ENCODE measurements at regions not wholly inside any gene's neighbourhood (a gene's known extent, or its start where the extent isn't known, plus 50 kb on each side); places are given as distances from the start of the nearest gene placed in this dataset.

DNA sequence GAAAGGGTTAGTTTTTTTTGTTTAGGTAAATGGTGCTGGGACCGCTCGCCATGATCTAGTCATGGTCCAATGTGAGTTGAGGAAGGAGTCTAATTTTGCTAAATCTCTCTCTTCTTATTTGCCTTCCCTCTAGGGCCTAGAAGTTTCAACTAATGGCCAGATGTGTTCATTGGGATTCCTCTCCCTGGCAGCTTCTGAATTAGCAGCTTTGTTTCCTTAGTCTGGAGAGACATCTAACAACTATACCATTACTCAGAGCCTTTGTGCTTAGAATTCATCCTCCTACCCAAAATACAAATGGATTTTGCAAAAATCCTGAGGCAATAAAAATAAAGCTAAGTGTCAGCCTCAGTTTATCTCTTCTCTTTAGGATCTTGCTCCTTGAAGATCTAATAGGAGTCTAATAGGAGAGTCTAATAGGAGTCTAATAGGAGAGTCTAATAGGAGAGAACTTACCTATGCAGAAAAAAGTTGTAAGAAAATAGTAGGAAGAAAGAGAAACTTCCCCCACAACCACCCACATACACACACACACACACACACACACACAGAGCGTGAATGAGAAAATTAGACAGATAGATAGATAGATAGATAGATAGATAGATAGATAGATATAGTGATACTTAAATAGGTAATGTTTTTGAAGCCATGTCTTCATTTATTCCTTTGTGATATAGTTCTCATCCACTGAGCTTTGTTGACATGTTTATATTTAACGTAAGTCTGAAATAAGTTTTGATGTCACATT lies 980.5 kb upstream of the CNTN5 start:
- Histone ChIP-seq H3K79me2 (ENCODE audit: insufficient read depth, low read length) (no peaks in the 10 kb centered on the region), H3K27me3 (ENCODE audit: insufficient read depth, low read length) (no peaks in the 10 kb centered on the region), H2AFZ (ENCODE audit: low read length) (no peak overlapping the region), H3K4me1 (ENCODE audit: insufficient read depth, low read length) (no peaks in the 10 kb centered on the region), H3K4me2 (ENCODE audit: insufficient read depth, low read length) (no peak overlapping the region), H4K20me1 (ENCODE audit: insufficient read depth, low read length) (no peaks in the 10 kb centered on the region), H3K27ac (ENCODE audit: low read depth, low read length) (no peak overlapping the region), H3K36me3 (ENCODE audit: insufficient read depth, low read length) (no peaks in the 10 kb centered on the region), H3K4me3 (ENCODE audit: insufficient read depth, low read length) (no peak overlapping the region), H3K9me3 (ENCODE audit: low read depth, low read length) (no peaks in the 10 kb centered on the region)
- no peak for DNase-seq (ENCODE audit: insufficient read length, low spot score, missing footprints)
- TF ChIP-seq, protein P1, sequence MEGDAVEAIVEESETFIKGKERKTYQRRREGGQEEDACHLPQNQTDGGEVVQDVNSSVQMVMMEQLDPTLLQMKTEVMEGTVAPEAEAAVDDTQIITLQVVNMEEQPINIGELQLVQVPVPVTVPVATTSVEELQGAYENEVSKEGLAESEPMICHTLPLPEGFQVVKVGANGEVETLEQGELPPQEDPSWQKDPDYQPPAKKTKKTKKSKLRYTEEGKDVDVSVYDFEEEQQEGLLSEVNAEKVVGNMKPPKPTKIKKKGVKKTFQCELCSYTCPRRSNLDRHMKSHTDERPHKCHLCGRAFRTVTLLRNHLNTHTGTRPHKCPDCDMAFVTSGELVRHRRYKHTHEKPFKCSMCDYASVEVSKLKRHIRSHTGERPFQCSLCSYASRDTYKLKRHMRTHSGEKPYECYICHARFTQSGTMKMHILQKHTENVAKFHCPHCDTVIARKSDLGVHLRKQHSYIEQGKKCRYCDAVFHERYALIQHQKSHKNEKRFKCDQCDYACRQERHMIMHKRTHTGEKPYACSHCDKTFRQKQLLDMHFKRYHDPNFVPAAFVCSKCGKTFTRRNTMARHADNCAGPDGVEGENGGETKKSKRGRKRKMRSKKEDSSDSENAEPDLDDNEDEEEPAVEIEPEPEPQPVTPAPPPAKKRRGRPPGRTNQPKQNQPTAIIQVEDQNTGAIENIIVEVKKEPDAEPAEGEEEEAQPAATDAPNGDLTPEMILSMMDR (IDR thresholded peaks at IDR 0.05; ENCODE audit: extremely low read depth, low read depth, low read length): no peak

DNA sequence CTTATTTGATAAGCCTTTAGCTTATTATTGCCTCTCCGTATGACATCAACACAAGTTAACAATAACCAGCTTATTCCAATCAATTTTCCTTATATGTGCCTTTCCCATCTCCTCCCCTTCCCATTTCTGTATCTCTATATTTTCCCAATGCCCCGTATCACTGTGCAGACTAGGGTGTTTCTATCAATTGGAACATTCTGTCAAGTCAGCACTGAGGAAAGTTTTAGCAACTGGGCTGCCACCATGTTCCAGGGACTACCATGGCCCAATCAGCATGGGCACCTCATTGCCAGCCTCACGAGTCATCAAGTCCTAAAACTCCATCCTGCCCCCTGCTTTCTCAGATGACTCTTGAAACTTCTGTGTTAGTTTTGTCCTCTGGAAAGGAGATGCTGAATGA lies 973.1 kb upstream of the CNTN5 start:
- TF ChIP-seq, protein P1 (IDR thresholded peaks at IDR 0.05; ENCODE audit: extremely low read depth, low read depth, low read length): no peak

DNA sequence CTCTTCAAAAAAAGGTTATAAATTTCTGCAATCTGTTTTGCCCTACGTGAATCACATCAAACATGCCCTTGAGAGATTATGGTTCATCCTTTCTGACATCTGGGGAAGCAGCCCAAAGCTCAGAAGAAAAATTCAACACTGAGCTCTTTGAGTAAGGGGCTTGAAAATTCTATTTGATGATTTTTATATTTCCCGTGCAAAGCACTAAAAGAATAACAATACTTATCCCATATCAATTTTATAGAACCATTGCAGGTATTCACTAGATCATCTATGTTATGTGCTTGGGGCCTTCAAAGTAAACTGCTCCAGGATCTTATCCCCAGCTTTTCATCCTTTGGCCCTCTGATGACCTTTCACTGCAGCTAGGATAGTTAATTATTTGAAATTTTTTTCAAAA lies 966.9 kb upstream of the CNTN5 start:
- DNase-seq (ENCODE audit: insufficient read length, low spot score, missing footprints): no peak
- TF ChIP-seq, protein P1 (IDR thresholded peaks at IDR 0.05; ENCODE audit: extremely low read depth, low read depth, low read length): no peak
- Histone ChIP-seq H3K4me3 (ENCODE audit: insufficient read depth, low read length) (no peak overlapping the region), H4K20me1 (ENCODE audit: insufficient read depth, low read length) (no peaks in the 10 kb centered on the region), H3K9me3 (ENCODE audit: low read depth, low read length) (no peaks in the 10 kb centered on the region), H3K27me3 (ENCODE audit: insufficient read depth, low read length) (no peaks in the 10 kb centered on the region), H3K79me2 (ENCODE audit: insufficient read depth, low read length) (no peaks in the 10 kb centered on the region), H3K36me3 (ENCODE audit: insufficient read depth, low read length) (no peaks in the 10 kb centered on the region), H3K27ac (ENCODE audit: low read depth, low read length) (no peak overlapping the region), H3K4me1 (ENCODE audit: insufficient read depth, low read length) (no peaks in the 10 kb centered on the region), H3K4me2 (ENCODE audit: insufficient read depth, low read length) (no peak overlapping the region), H2AFZ (ENCODE audit: low read length) (no peak overlapping the region)

More for the DNA sequence above, 973.1 kb upstream of the CNTN5 start:
- Histone ChIP-seq H3K79me2 (ENCODE audit: insufficient read depth, low read length) (no peaks in the 10 kb centered on the region), H2AFZ (ENCODE audit: low read length) (no peak overlapping the region), H3K4me3 (ENCODE audit: insufficient read depth, low read length) (no peak overlapping the region), H3K27ac (ENCODE audit: low read depth, low read length) (no peak overlapping the region), H4K20me1 (ENCODE audit: insufficient read depth, low read length) (no peaks in the 10 kb centered on the region), H3K27me3 (ENCODE audit: insufficient read depth, low read length) (no peaks in the 10 kb centered on the region), H3K9me3 (ENCODE audit: low read depth, low read length) (no peaks in the 10 kb centered on the region), H3K4me1 (ENCODE audit: insufficient read depth, low read length) (no peaks in the 10 kb centered on the region), H3K36me3 (ENCODE audit: insufficient read depth, low read length) (no peaks in the 10 kb centered on the region), H3K4me2 (ENCODE audit: insufficient read depth, low read length) (no peak overlapping the region)
- no peak for DNase-seq (ENCODE audit: insufficient read length, low spot score, missing footprints)

DNA sequence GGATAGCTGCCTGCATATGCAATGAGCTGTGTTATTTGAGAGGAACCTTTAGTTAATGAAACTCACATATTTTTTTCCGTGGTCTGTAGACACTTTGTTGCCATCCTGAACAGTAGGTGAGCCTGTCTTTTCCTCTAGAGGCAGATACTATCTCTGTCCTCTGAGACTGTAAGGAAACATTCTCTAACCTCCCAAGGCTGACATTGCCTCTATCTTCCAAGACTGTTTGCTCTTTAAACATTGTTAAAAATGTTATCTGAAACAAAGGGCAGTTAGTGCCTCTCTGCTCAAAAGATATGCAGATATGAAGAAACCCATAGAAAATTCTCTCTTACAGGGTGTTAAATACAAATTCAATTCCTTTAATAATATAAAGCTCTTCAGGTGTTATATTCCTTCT lies 963.8 kb upstream of the CNTN5 start:
- Histone ChIP-seq H3K4me2 (ENCODE audit: insufficient read depth, low read length) (no peak overlapping the region), H3K27me3 (ENCODE audit: insufficient read depth, low read length) (no peaks in the 10 kb centered on the region), H3K4me3 (ENCODE audit: insufficient read depth, low read length) (no peak overlapping the region), H3K9me3 (ENCODE audit: low read depth, low read length) (no peaks in the 10 kb centered on the region), H3K36me3 (ENCODE audit: insufficient read depth, low read length) (no peaks in the 10 kb centered on the region), H2AFZ (ENCODE audit: low read length) (no peak overlapping the region), H3K79me2 (ENCODE audit: insufficient read depth, low read length) (no peaks in the 10 kb centered on the region), H3K27ac (ENCODE audit: low read depth, low read length) (no peak overlapping the region), H4K20me1 (ENCODE audit: insufficient read depth, low read length) (no peaks in the 10 kb centered on the region), H3K4me1 (ENCODE audit: insufficient read depth, low read length) (no peaks in the 10 kb centered on the region)
- TF ChIP-seq, protein P1 (IDR thresholded peaks at IDR 0.05; ENCODE audit: extremely low read depth, low read depth, low read length): no peak
- DNase-seq (ENCODE audit: insufficient read length, low spot score, missing footprints): no peak

All from osteoblast (primary cell).